Mesendoderm (in vitro differentiated cells): ENCODE measurements at regions not wholly inside any gene's neighbourhood (a gene's known extent, or its start where the extent isn't known, plus 50 kb on each side); places are given as distances from the start of the nearest gene placed in this dataset.
A peak's percentile ranks its signal among the peaks of the same experiment; 100 is the strongest.

Experiments
- DNase-seq: peaks from one replicate; pipeline ENCODE4 v3.0.0; 2013
- H2AK5ac ChIP-seq: 2 replicates; pipeline ENCODE4 v1.6.1; 2013; ENCODE audit warnings: low read length, inconsistent platforms
- H2BK120ac ChIP-seq: 2 replicates; pipeline ENCODE4 v1.6.1; 2013; ENCODE audit warnings: low read depth, mild to moderate bottlenecking, low read length, moderate library complexity, mixed read lengths
- H2BK15ac ChIP-seq: replicated peaks from 2 replicates; pipeline ENCODE4 v1.6.1; 2013; ENCODE audit warnings: low read depth, mild to moderate bottlenecking, moderate library complexity
- H2BK5ac ChIP-seq: 2 replicates; pipeline ENCODE4 v1.6.1; 2013; ENCODE audit warnings: low read length, inconsistent platforms
- H3K18ac ChIP-seq: 2 replicates; pipeline ENCODE4 v1.6.1; 2013; ENCODE audit warnings: mild to moderate bottlenecking, low read length, mixed read lengths
- H3K23ac ChIP-seq: one replicate; pipeline ENCODE4 v1.6.1; 2013; ENCODE audit warnings: low read length
- H3K27ac ChIP-seq: 2 replicates; pipeline ENCODE4 v1.5.1; 2013; ENCODE audit warnings: low read depth, mild to moderate bottlenecking, inconsistent platforms, low read length, moderate library complexity
- H3K27me3 ChIP-seq: 2 replicates; pipeline ENCODE4 v1.6.1; 2013; ENCODE audit warnings: low read length, control low read depth, mild to moderate bottlenecking, inconsistent platforms; ENCODE audit not compliant: insufficient read depth, poor library complexity
- H3K36me3 ChIP-seq: 2 replicates; pipeline ENCODE4 v1.6.1; 2013; ENCODE audit warnings: low read length, inconsistent platforms; ENCODE audit not compliant: control insufficient read depth, insufficient read depth
- H3K4ac ChIP-seq: one replicate; pipeline ENCODE4 v1.6.1; 2013; ENCODE audit warnings: low read depth, mild to moderate bottlenecking, low read length, moderate library complexity
- H3K4me1 ChIP-seq: 2 replicates; pipeline ENCODE4 v1.6.1; 2013; ENCODE audit warnings: low read depth, low read length, inconsistent platforms; ENCODE audit not compliant: control insufficient read depth
- H3K4me2 ChIP-seq: 2 replicates; pipeline ENCODE4 v1.6.1; 2013; ENCODE audit warnings: low read length
- H3K4me3 ChIP-seq: 2 replicates; pipeline ENCODE4 v1.5.1; 2013; ENCODE audit warnings: mild to moderate bottlenecking, low read length
- H3K56ac ChIP-seq: one replicate; pipeline ENCODE4 v1.6.1; 2013; ENCODE audit warnings: low read length
- H3K79me1 ChIP-seq: 2 replicates; pipeline ENCODE4 v1.6.1; 2013; ENCODE audit warnings: low read length, inconsistent platforms
- H3K79me2 ChIP-seq: 2 replicates; pipeline ENCODE4 v1.6.1; 2013; ENCODE audit warnings: mild to moderate bottlenecking, low read length; ENCODE audit not compliant: control insufficient read depth, insufficient read depth
- H3K9ac ChIP-seq: 2 replicates; pipeline ENCODE4 v1.6.1; 2013; ENCODE audit warnings: low read length, inconsistent platforms
- H4K5ac ChIP-seq: one replicate; pipeline ENCODE4 v1.6.1; 2013; ENCODE audit warnings: low read length
- H4K8ac ChIP-seq: one replicate; pipeline ENCODE4 v1.6.1; 2013; ENCODE audit warnings: low read depth, mild to moderate bottlenecking, control low read depth, low read length, moderate library complexity
- WGBS: extraction: QIAGEN DNeasy Blood & Tissue Kit; methylation state at CpG from one replicate; pipeline ENCODE4 v1.1.7; 2013; ENCODE audit warnings: low lambda C conversion rate, missing lambda C conversion rate; ENCODE audit not compliant: insufficient coverage; ENCODE audit errors: extremely low coverage; 5-methylcytosine and 5-hydroxymethylcytosine counted together

DNA sequence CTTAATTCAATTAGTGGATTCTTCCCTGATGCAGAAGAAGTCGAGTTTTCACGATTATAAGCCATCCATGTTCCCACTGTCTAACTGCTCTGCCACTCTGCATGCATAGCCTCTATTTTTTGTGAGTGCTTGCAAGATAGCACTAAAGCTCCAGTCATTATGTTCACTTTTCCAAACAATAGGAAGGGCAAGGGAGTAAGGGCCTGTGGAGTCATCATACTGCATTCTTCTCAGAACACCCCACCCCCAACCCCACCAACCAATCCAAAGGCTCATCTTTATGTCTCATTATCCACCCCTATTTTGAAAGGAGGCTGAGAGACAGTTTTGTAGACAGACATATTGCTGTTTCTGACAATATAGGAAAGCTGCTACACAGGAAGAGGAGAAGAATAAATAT lies 471.7 kb upstream of the ADGRL2 start:
- no CpG with 5 or more reads among the region's 2 CpGs for WGBS
- Histone ChIP-seq H3K18ac (no peak overlapping the region), H4K5ac (no peak overlapping the region), H3K4me2 (no peak overlapping the region), H2AK5ac (no peak overlapping the region), H3K27me3 (no peaks in the 10 kb centered on the region), H3K79me1 (no peaks in the 10 kb centered on the region), H2BK5ac (no peak overlapping the region), H3K4me1 (peaks cover 3% of the 10 kb centered on the region), H4K8ac (no peak overlapping the region), H3K56ac (no peak overlapping the region), H2BK120ac (no peak overlapping the region), H2BK15ac (no peak overlapping the region), H3K4ac (no peak overlapping the region), H3K4me3 (no peak overlapping the region), H3K79me2 (no peaks in the 10 kb centered on the region), H3K9ac (no peak overlapping the region), H3K27ac (no peak overlapping the region), H3K36me3 (no peaks in the 10 kb centered on the region), H3K23ac (no peak overlapping the region)
- DNase-seq, result peak; percentile 44

DNA sequence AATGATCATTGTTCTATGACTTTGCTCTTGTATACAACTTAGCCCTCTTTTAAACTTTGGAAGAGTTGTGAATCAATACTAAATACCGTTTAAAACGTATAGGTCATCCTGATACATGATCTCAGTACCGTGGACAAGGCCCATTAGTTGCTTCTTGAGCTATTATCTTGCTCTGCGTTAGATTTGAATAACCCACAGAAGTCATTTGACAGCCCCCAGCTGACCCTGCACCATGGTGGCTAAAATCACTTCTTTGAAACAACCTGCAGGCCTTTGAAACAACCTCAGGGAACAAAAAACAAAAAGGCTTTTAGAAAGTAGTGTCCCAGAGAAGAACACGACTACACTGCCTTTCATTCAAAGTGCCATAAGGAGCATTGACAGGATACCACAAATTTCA lies 473.0 kb upstream of the ADGRL2 start:
- WGBS, result no CpG with 5 or more reads among the region's 5 CpGs
- H4K8ac ChIP-seq, result no peak overlapping the region
- no peak overlapping the region for H3K9ac ChIP-seq
- H2BK15ac ChIP-seq, result no peak overlapping the region
- no peak overlapping the region for H2BK120ac ChIP-seq
- H3K27ac ChIP-seq, result no peak overlapping the region
- H3K79me1 ChIP-seq, result no peaks in the 10 kb centered on the region
- H3K36me3 ChIP-seq, result no peaks in the 10 kb centered on the region
- no peak for DNase-seq
- H3K56ac ChIP-seq, result no peak overlapping the region
- no peak overlapping the region for H3K4ac ChIP-seq
- H3K27me3 ChIP-seq, result no peaks in the 10 kb centered on the region
- H2BK5ac ChIP-seq, result no peak overlapping the region
- no peaks in the 10 kb centered on the region for H3K79me2 ChIP-seq
- H2AK5ac ChIP-seq, result no peak overlapping the region
- no peak overlapping the region for H3K4me2 ChIP-seq
- peaks cover 3% of the 10 kb centered on the region for H3K4me1 ChIP-seq
- no peak overlapping the region for H3K23ac ChIP-seq
- no peak overlapping the region for H3K4me3 ChIP-seq
- H3K18ac ChIP-seq, result no peak overlapping the region
- no peak overlapping the region for H4K5ac ChIP-seq

DNA sequence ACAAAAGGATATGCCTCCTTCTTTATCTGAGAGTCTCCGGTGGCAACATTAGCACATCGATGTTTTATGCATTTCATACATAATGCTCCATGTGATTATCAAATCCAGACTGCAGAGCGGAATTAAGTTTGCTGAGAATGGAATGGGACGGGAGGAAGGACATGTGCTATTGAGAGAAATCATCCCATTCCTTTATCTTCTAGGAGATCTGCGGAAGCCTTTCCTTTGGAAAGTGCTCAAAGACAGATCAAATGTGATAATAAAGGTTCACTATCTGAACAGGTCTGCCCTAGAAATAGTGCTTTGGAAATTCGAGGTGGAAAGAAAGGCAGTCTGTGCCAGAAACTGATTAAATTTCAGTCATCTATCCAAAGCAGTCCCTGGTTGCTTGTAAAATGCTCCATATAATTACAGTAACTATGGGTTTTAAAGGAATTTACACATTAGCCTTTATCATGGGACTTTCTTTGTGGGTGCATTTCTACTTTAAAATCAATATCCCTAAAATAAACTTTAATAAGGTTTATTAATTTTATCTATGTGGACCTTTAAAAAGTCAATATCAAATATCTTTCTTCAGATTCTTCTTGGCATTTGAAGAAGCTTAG lies 473.5 kb upstream of the ADGRL2 start:
- H3K9ac ChIP-seq, result no peak overlapping the region
- H2AK5ac ChIP-seq, result no peak overlapping the region
- no peak overlapping the region for H2BK120ac ChIP-seq
- no peaks in the 10 kb centered on the region for H3K36me3 ChIP-seq
- H2BK15ac ChIP-seq, result no peak overlapping the region
- no CpG with 5 or more reads among the region's 6 CpGs for WGBS
- no peak overlapping the region for H3K27ac ChIP-seq
- H3K79me2 ChIP-seq, result no peaks in the 10 kb centered on the region
- no peak overlapping the region for H4K8ac ChIP-seq
- H3K4ac ChIP-seq, result no peak overlapping the region
- no peaks in the 10 kb centered on the region for H3K27me3 ChIP-seq
- no peak overlapping the region for H3K23ac ChIP-seq
- H3K4me2 ChIP-seq, result no peak overlapping the region
- H3K18ac ChIP-seq, result peak overlapping the region; percentile 10
- no peaks in the 10 kb centered on the region for H3K79me1 ChIP-seq
- no peak for DNase-seq
- H3K4me3 ChIP-seq, result no peak overlapping the region
- H2BK5ac ChIP-seq, result no peak overlapping the region
- no peak overlapping the region for H4K5ac ChIP-seq
- peaks cover 3% of the 10 kb centered on the region for H3K4me1 ChIP-seq
- H3K56ac ChIP-seq, result no peak overlapping the region

DNA sequence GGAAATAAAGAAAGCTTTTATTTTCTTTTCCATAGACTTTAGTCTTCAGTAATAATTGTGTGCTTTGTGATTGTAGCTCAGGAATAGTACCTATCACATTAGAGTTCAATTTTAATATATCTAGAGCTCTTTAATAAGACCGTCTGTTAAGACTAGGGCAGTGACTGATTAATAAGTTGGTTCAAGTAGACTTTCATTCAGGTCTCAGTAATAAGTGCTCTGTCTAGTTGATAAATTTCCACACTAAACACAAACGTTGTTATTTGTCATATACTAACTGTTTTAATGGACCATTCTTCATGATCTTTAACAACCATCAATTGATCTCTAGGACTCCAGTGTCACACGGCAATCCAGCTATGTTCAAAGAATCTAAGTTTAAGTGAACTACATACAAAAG lies 474.5 kb upstream of the ADGRL2 start:
- no peak overlapping the region for H2BK15ac ChIP-seq
- no peaks in the 10 kb centered on the region for H3K36me3 ChIP-seq
- no peak overlapping the region for H3K4me2 ChIP-seq
- H2BK120ac ChIP-seq, result no peak overlapping the region
- H4K5ac ChIP-seq, result no peak overlapping the region
- no peak overlapping the region for H3K9ac ChIP-seq
- no CpG with 5 or more reads among the region's 3 CpGs for WGBS
- no peaks in the 10 kb centered on the region for H3K79me1 ChIP-seq
- no peak overlapping the region for H3K56ac ChIP-seq
- H3K4me1 ChIP-seq, result peaks cover 3% of the 10 kb centered on the region
- no peak overlapping the region for H3K4ac ChIP-seq
- H3K79me2 ChIP-seq, result no peaks in the 10 kb centered on the region
- H4K8ac ChIP-seq, result no peak overlapping the region
- no peaks in the 10 kb centered on the region for H3K27me3 ChIP-seq
- H3K23ac ChIP-seq, result no peak overlapping the region
- H3K27ac ChIP-seq, result no peak overlapping the region
- no peak overlapping the region for H2AK5ac ChIP-seq
- no peak for DNase-seq
- no peak overlapping the region for H3K18ac ChIP-seq
- no peak overlapping the region for H3K4me3 ChIP-seq
- H2BK5ac ChIP-seq, result no peak overlapping the region

DNA sequence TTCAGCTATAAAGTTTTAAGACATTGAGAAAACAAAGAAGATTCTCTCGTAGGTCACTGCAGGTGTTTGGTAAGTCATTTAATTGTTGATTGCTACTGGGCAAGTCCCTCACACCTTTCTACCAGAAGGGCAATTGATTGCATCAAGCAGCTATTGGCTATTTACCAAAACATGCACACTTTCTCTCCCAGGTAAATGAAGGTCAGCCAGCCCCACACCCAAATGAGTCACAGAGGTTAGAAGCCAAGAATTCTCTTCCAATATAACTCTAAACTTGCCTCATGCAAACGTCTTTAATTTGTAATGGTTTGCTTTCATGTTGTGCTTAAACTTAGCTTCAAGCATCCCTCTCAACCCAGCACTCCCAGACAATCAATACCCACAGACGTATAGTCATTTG lies 475.3 kb upstream of the ADGRL2 start:
- Histone ChIP-seq H4K5ac (no peak overlapping the region), H3K79me2 (no peaks in the 10 kb centered on the region), H4K8ac (no peak overlapping the region), H3K4me2 (no peak overlapping the region), H3K56ac (no peak overlapping the region), H3K18ac (no peak overlapping the region), H3K4me1 (peaks cover 3% of the 10 kb centered on the region), H2BK15ac (no peak overlapping the region), H2BK120ac (no peak overlapping the region), H2AK5ac (no peak overlapping the region), H3K27me3 (no peaks in the 10 kb centered on the region), H3K9ac (no peak overlapping the region), H2BK5ac (no peak overlapping the region), H3K4ac (no peak overlapping the region), H3K36me3 (no peaks in the 10 kb centered on the region), H3K23ac (no peak overlapping the region), H3K4me3 (no peak overlapping the region), H3K27ac (no peak overlapping the region), H3K79me1 (no peaks in the 10 kb centered on the region)
- DNase-seq, result no peak
- no CpG with 5 or more reads among the region's 3 CpGs for WGBS

DNA sequence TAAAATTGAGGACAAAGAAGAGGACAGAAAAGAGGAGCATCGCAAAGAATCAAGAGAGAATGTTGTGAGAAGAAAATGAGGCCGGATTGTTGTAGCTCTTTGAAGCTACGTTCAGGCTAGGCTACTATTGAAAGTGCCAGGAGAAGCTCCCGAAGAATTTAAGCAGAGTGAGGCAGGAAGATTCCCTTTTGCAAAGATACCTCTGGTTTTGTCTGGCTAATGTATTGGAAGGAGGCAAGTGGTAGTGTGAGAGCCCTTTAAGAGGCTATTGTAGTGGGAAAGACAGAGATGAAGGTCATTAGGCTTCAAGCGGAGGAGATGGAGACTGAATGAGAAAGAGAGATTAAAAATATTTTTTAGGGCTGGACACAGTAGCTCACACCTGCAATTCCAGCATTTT lies 476.9 kb upstream of the ADGRL2 start:
- no peak for DNase-seq
- no peak overlapping the region for H3K56ac ChIP-seq
- no peak overlapping the region for H3K18ac ChIP-seq
- H3K27ac ChIP-seq, result no peak overlapping the region
- H2BK120ac ChIP-seq, result no peak overlapping the region
- no peak overlapping the region for H3K23ac ChIP-seq
- H4K5ac ChIP-seq, result no peak overlapping the region
- no CpG with 5 or more reads among the region's 5 CpGs for WGBS
- H3K4me1 ChIP-seq, result no peaks in the 10 kb centered on the region
- H3K79me1 ChIP-seq, result no peaks in the 10 kb centered on the region
- H2BK5ac ChIP-seq, result no peak overlapping the region
- H4K8ac ChIP-seq, result no peak overlapping the region
- H2AK5ac ChIP-seq, result no peak overlapping the region
- H3K36me3 ChIP-seq, result no peaks in the 10 kb centered on the region
- H3K9ac ChIP-seq, result no peak overlapping the region
- H3K4ac ChIP-seq, result no peak overlapping the region
- H3K27me3 ChIP-seq, result no peaks in the 10 kb centered on the region
- no peak overlapping the region for H3K4me3 ChIP-seq
- H2BK15ac ChIP-seq, result no peak overlapping the region
- H3K4me2 ChIP-seq, result no peak overlapping the region
- no peaks in the 10 kb centered on the region for H3K79me2 ChIP-seq
